Ecto neural progenitor cell (in vitro differentiated cells): ENCODE measurements at regions not wholly inside any gene's neighbourhood (a gene's known extent, or its start where the extent isn't known, plus 50 kb on each side); places are given as distances from the start of the nearest gene placed in this dataset.

Source experiments
- DNase-seq: peaks from one replicate; pipeline ENCODE4 v3.0.0-alpha.2; 2018; ENCODE audit warnings: low spot score

- DNase-seq = peak; percentile 28
Observed at GRCh38 chr22:26847046-26847445, 189.7 kb downstream of the MIAT start.

GRCh38 chr22:26847816-26848215 is 190.4 kb downstream of the MIAT start:
- peak; percentile 17 for DNase-seq

- peak; percentile 21 for DNase-seq
Observed at GRCh38 chr22:26848244-26848920, 191.0 kb downstream of the MIAT start.

- peak; percentile 11 for DNase-seq
Observed at GRCh38 chr22:26849575-26849974, 192.2 kb downstream of the MIAT start.

- DNase-seq = peak; percentile 15
Observed at GRCh38 chr22:26851125-26851524, 193.7 kb downstream of the MIAT start.

- DNase-seq = peak; percentile 61
Observed at GRCh38 chr22:26852176-26852575, 194.8 kb downstream of the MIAT start.

- DNase-seq = no peak
Observed at GRCh38 chr22:26853071-26853470, 195.7 kb downstream of the MIAT start.

GRCh38 chr22:26853495-26853894 is 196.1 kb downstream of the MIAT start:
- no peak for DNase-seq

GRCh38 chr22:26857169-26857568 is 199.8 kb downstream of the MIAT start:
- DNase-seq = peak; percentile 32

GRCh38 chr22:26860301-26860700 is 202.9 kb downstream of the MIAT start:
- DNase-seq = peak; percentile 21

GRCh38 chr22:26865021-26865420 is 207.6 kb downstream of the MIAT start:
- no peak for DNase-seq

- no peak for DNase-seq
Observed at GRCh38 chr22:26883393-26883792, 226.0 kb downstream of the MIAT start.

- peak; percentile 32 for DNase-seq
Observed at GRCh38 chr22:26884921-26885320, 227.5 kb downstream of the MIAT start.

GRCh38 chr22:26885441-26886261 is 228.3 kb downstream of the MIAT start:
- DNase-seq = peak; percentile 18

GRCh38 chr22:26887456-26887855 is 230.1 kb downstream of the MIAT start:
- peak; percentile 49 for DNase-seq

- DNase-seq = peak; percentile 32
Observed at GRCh38 chr22:26887916-26888315, 230.5 kb downstream of the MIAT start.

- peak; percentile 22 for DNase-seq
Observed at GRCh38 chr22:26888887-26889286, 231.5 kb downstream of the MIAT start.

GRCh38 chr22:26889802-26890201 is 232.4 kb downstream of the MIAT start:
- DNase-seq = no peak

- DNase-seq = peak; percentile 36
Observed at GRCh38 chr22:26890870-26891269, 233.5 kb downstream of the MIAT start.

GRCh38 chr22:26891429-26891828 is 234.0 kb downstream of the MIAT start:
- DNase-seq = peak; percentile 36

GRCh38 chr22:26892166-26893041 is 235.0 kb downstream of the MIAT start:
- peak; percentile 29 for DNase-seq
